ENCODE measurements at regions not wholly inside any gene's neighbourhood (a gene's known extent, or its start where the extent isn't known, plus 50 kb on each side); places are given as distances from the start of the nearest gene placed in this dataset.

- H3K9me3 ChIP-seq = no peaks in the 10 kb centered on the region
- no peaks in the 10 kb centered on the region for H3K27me3 ChIP-seq
- H3K4me1 ChIP-seq = no peaks in the 10 kb centered on the region
- H3K36me3 ChIP-seq = no peaks in the 10 kb centered on the region
- TF ChIP-seq POLR2A (IDR thresholded peaks at IDR 0.05) = no peak
- TF ChIP-seq, protein P1, sequence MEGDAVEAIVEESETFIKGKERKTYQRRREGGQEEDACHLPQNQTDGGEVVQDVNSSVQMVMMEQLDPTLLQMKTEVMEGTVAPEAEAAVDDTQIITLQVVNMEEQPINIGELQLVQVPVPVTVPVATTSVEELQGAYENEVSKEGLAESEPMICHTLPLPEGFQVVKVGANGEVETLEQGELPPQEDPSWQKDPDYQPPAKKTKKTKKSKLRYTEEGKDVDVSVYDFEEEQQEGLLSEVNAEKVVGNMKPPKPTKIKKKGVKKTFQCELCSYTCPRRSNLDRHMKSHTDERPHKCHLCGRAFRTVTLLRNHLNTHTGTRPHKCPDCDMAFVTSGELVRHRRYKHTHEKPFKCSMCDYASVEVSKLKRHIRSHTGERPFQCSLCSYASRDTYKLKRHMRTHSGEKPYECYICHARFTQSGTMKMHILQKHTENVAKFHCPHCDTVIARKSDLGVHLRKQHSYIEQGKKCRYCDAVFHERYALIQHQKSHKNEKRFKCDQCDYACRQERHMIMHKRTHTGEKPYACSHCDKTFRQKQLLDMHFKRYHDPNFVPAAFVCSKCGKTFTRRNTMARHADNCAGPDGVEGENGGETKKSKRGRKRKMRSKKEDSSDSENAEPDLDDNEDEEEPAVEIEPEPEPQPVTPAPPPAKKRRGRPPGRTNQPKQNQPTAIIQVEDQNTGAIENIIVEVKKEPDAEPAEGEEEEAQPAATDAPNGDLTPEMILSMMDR (IDR thresholded peaks at IDR 0.05) = no peak
- H3K27ac ChIP-seq = no peak overlapping the region
- H3K4me3 ChIP-seq = no peak overlapping the region
- no peak for DNase-seq
Observed at GRCh38 chr11:70713086-70713835, 314.9 kb downstream of the CTTN start.

GRCh38 chr11:70713988-70714665 is 315.8 kb downstream of the CTTN start:
- no peak overlapping the region for H3K27ac ChIP-seq
- H3K9me3 ChIP-seq = no peaks in the 10 kb centered on the region
- no peaks in the 10 kb centered on the region for H3K27me3 ChIP-seq
- peak in 1 of 3 donors; percentile 20 for DNase-seq
- TF ChIP-seq, protein P1 (IDR thresholded peaks at IDR 0.05) = no peak
- no peak for TF ChIP-seq POLR2A (IDR thresholded peaks at IDR 0.05)
- no peaks in the 10 kb centered on the region for H3K36me3 ChIP-seq
- H3K4me3 ChIP-seq = no peak overlapping the region
- no peaks in the 10 kb centered on the region for H3K4me1 ChIP-seq

DNA sequence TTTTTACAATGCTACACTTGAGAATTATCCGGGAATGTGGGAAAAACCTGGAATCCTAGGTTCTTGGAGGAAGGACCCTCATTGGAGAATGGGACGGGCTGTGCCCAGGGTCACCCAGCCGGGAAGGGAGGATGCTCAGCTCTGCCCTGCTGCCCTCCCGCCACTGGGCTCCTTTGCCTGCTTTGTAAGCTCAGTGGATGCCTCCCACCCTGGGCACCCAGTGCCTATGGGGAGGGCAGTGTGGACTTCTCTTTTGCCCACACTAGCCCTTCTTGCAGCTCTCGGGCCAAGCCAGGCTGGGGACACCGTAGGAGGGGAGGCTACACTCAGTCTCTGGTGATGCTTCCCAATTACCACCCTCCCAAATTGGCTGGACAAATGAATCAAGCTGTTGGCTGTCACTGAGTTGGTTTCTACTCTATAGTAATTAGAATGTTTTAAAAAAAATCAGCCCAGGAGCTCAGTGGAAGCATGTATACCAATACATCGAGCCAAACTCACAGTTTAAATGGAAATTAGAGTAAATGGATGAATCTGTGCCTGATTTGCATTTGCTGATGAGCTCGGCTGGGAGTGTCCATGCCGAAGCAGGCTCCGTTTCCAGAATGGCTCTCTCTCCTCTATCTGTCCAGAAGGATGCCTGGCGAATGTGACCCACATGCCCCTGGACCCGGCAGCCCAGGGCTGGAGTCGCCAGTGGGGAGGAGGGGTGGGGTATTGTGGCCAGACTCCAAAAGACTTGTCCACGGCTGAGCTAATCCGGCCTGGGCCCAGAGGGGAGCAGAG is 317.0 kb downstream of the CTTN start:
- DNase-seq = no peak
- Histone ChIP-seq H3K27me3 (no peaks in the 10 kb centered on the region), H3K4me3 (no peak overlapping the region), H3K4me1 (no peaks in the 10 kb centered on the region), H3K36me3 (no peaks in the 10 kb centered on the region), H3K9me3 (no peaks in the 10 kb centered on the region), H3K27ac (no peak overlapping the region)
- TF ChIP-seq, protein P1 (IDR thresholded peaks at IDR 0.05) = no peak
- TF ChIP-seq POLR2A (IDR thresholded peaks at IDR 0.05) = no peak

- TF ChIP-seq POLR2A (IDR thresholded peaks at IDR 0.05) = no peak
- TF ChIP-seq, protein P1 (IDR thresholded peaks at IDR 0.05) = no peak
- no peak for DNase-seq
- Histone ChIP-seq H3K36me3 (no peaks in the 10 kb centered on the region), H3K4me3 (no peak overlapping the region), H3K9me3 (no peaks in the 10 kb centered on the region), H3K4me1 (no peaks in the 10 kb centered on the region), H3K27ac (no peak overlapping the region), H3K27me3 (no peaks in the 10 kb centered on the region)
Observed at GRCh38 chr11:70716216-70716615, 317.9 kb downstream of the CTTN start.

DNA sequence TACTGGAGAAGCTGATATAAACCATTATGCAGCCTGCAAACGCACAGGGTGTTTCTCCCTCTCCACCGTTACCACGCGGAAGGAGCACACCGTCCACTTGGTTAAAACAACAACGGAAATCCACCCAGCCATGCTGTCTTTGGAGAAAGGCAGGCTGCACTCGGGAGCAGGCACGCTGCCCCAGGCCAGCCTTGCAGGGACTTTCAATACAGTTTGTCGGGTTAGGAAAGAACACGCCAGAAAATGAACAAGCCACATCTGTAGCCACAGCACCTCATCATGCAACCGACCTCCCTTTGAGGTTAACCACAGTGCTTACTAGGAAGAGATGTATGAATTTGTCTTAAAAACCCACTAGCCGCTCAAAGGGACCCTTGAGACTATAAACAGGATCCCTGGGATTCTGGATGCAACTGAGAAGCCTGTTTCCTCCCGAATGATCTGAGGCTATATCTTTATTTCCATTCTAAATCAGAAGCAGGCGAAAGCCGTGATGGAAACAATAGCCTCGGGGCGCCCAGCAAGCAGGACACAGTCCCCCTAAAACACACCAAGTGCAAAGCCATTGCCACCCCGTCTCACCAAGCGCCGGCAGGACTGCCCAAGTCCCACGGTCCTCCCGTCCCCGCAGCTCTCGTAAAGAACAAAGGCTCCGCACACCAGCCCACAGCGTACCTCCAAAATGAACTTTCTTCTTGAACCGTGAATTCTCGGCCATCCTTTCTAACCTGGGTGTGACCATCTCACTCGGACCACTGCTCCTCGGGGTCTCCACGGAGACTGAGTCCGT is 318.9 kb downstream of the CTTN start:
- Histone ChIP-seq H3K9me3 (no peaks in the 10 kb centered on the region), H3K4me1 (no peaks in the 10 kb centered on the region), H3K36me3 (no peaks in the 10 kb centered on the region), H3K27me3 (no peaks in the 10 kb centered on the region), H3K4me3 (no peak overlapping the region), H3K27ac (no peak overlapping the region)
- no peak for DNase-seq
- TF ChIP-seq, protein P1 (IDR thresholded peaks at IDR 0.05) = no peak
- no peak for TF ChIP-seq POLR2A (IDR thresholded peaks at IDR 0.05)
